ENCODE measurements at regions not wholly inside any gene's neighbourhood (a gene's known extent, or its start where the extent isn't known, plus 50 kb on each side); places are given as distances from the start of the nearest gene placed in this dataset.

DNA sequence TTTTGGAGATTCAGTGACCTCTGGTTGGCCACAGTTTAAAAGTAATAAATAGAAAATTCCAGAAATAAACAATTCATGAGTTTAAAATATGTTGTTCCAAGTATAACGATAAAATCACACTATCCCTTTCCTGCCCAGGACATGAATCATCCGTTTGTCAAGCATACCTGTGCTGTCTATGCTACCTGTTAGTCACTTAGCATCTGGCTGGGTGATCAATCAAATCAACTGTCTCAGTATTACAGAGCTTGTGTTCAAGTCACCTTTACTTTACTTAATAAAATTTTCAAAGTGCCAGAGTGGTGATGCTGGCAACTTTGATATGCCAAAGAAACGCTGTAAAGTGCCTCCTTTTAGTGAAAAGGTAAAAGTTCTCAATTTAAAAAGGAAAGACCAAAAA lies 979.5 kb upstream of the NDST4 start:
- Histone ChIP-seq H3K18ac (ENCODE audit: low read depth in 1 of 2, low read length in 2 of 2) (no peak overlapping the region), H3K14ac (ENCODE audit: low read length in 2 of 2) (no peak overlapping the region), H3K23ac (ENCODE audit: low read length in 2 of 2) (no peak overlapping the region), H2BK120ac (ENCODE audit: low read depth, low read length) (no peak overlapping the region), H2AFZ (ENCODE audit: low read depth, low read length) (no peak overlapping the region), H3K27ac (ENCODE audit: low read length, poor library complexity, severe bottlenecking) (no peak overlapping the region), H3K79me1 (replicated peaks; ENCODE audit: low read length, poor library complexity, severe bottlenecking) (no peaks in the 10 kb centered on the region), H3K27me3 (ENCODE audit: control insufficient read depth in 1 of 2, insufficient read depth in 1 of 2, low read length in 2 of 2) (no peaks in the 10 kb centered on the region), H2BK15ac (ENCODE audit: low read depth, poor library complexity, severe bottlenecking) (no peak overlapping the region), H3K4me2 (ENCODE audit: low read length, poor library complexity, severe bottlenecking) (no peak overlapping the region), H3K36me3 (ENCODE audit: control insufficient read depth in 1 of 2, insufficient read depth in 2 of 2, low read depth in 1 of 2, low read length in 2 of 2) (no peaks in the 10 kb centered on the region), H4K8ac (ENCODE audit: low read length) (no peak overlapping the region), H3K4ac (ENCODE audit: low read depth in 1 of 2, low read length in 2 of 2) (no peak overlapping the region), H4K91ac (ENCODE audit: low read length) (no peak overlapping the region), H3K9me3 (ENCODE audit: control insufficient read depth, low read length) (peaks cover 17% of the 10 kb centered on the region), H3K4me3 (ENCODE audit: insufficient read depth in 1 of 2, low read depth in 1 of 2, low read length in 2 of 2) (no peak overlapping the region), H2BK5ac (ENCODE audit: low read depth, low read length, poor library complexity, severe bottlenecking) (no peak overlapping the region), H2BK12ac (ENCODE audit: low read length in 2 of 2) (no peak overlapping the region), H3K4me1 (ENCODE audit: control insufficient read depth, insufficient read depth, low read depth, low read length) (no peaks in the 10 kb centered on the region), H3K9ac (ENCODE audit: low read length) (no peak overlapping the region), H2AK5ac (ENCODE audit: low read length, severe bottlenecking) (no peak overlapping the region)
- DNase-seq: no peak
- WGBS: 88% methylated on average over 3 of the region's 3 CpGs

DNA sequence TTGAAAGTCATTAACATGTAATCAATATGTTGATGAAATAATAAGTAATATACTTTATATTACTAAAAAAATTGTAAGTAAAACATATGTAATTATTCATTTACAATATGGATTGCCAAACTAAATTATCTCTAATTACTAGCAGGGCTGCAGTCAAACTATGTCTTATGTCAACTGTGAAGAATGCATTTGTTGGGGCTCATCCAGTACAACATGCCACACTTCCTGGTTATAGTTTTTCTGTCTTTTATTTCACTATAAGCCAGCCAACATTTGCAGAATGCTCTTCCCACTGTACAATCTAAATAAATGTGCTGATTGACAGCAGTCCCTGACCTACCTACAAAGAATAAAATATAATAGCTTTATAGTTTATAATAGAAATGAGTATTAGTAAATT lies 975.4 kb upstream of the NDST4 start:
- no peak overlapping the region for H3K27ac ChIP-seq (ENCODE audit: low read length, poor library complexity, severe bottlenecking)
- no peak overlapping the region for H3K23ac ChIP-seq (ENCODE audit: low read length in 2 of 2)
- H3K27me3 ChIP-seq (ENCODE audit: control insufficient read depth in 1 of 2, insufficient read depth in 1 of 2, low read length in 2 of 2): no peaks in the 10 kb centered on the region
- DNase-seq: peak; percentile 9
- H2AFZ ChIP-seq (ENCODE audit: low read depth, low read length): no peak overlapping the region
- H4K91ac ChIP-seq (ENCODE audit: low read length): no peak overlapping the region
- no peak overlapping the region for H3K9ac ChIP-seq (ENCODE audit: low read length)
- no peak overlapping the region for H3K4me2 ChIP-seq (ENCODE audit: low read length, poor library complexity, severe bottlenecking)
- H3K4me3 ChIP-seq (ENCODE audit: insufficient read depth in 1 of 2, low read depth in 1 of 2, low read length in 2 of 2): no peak overlapping the region
- no peak overlapping the region for H3K4ac ChIP-seq (ENCODE audit: low read depth in 1 of 2, low read length in 2 of 2)
- H3K14ac ChIP-seq (ENCODE audit: low read length in 2 of 2): no peak overlapping the region
- no peak overlapping the region for H4K8ac ChIP-seq (ENCODE audit: low read length)
- H3K4me1 ChIP-seq (ENCODE audit: control insufficient read depth, insufficient read depth, low read depth, low read length): no peaks in the 10 kb centered on the region
- no peak overlapping the region for H3K18ac ChIP-seq (ENCODE audit: low read depth in 1 of 2, low read length in 2 of 2)
- no peak overlapping the region for H2AK5ac ChIP-seq (ENCODE audit: low read length, severe bottlenecking)
- no peak overlapping the region for H2BK12ac ChIP-seq (ENCODE audit: low read length in 2 of 2)
- H3K36me3 ChIP-seq (ENCODE audit: control insufficient read depth in 1 of 2, insufficient read depth in 2 of 2, low read depth in 1 of 2, low read length in 2 of 2): no peaks in the 10 kb centered on the region
- H2BK5ac ChIP-seq (ENCODE audit: low read depth, low read length, poor library complexity, severe bottlenecking): no peak overlapping the region
- H2BK120ac ChIP-seq (ENCODE audit: low read depth, low read length): no peak overlapping the region
- no peaks in the 10 kb centered on the region for H3K79me1 ChIP-seq (replicated peaks; ENCODE audit: low read length, poor library complexity, severe bottlenecking)
- no peak overlapping the region for H2BK15ac ChIP-seq (ENCODE audit: low read depth, poor library complexity, severe bottlenecking)
- no peaks in the 10 kb centered on the region for H3K9me3 ChIP-seq (ENCODE audit: control insufficient read depth, low read length)

DNA sequence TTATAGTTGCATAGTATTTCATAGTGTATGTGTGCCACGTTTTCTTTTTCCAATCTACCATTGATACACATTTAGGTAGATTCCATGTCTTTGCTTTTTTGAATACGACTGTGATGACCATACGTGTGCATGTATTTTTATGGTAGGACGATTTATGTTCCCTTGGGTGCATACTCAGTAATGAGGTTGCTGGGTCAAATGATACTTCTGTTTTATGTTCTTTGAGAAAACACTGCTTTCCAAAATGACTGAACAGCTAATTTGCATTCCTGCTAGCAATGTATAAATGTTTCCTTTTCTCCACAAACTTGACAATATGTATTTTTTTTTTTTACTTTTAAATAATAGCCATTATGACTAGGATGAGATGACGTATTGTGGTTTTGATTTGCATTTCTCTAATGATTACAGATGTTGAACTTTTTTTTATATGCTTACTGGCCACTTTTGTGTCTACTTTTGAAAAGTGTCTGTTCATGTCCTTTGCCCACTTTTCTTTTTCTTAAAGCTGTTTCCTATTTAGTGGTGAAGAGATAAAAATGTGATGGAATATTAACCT lies 969.5 kb upstream of the NDST4 start:
- Histone ChIP-seq H3K4me2 (ENCODE audit: low read length, poor library complexity, severe bottlenecking) (no peak overlapping the region), H2BK12ac (ENCODE audit: low read length in 2 of 2) (no peak overlapping the region), H3K4ac (ENCODE audit: low read depth in 1 of 2, low read length in 2 of 2) (no peak overlapping the region), H3K36me3 (ENCODE audit: control insufficient read depth in 1 of 2, insufficient read depth in 2 of 2, low read depth in 1 of 2, low read length in 2 of 2) (no peaks in the 10 kb centered on the region), H3K4me1 (ENCODE audit: control insufficient read depth, insufficient read depth, low read depth, low read length) (no peaks in the 10 kb centered on the region), H2BK15ac (ENCODE audit: low read depth, poor library complexity, severe bottlenecking) (no peak overlapping the region), H4K8ac (ENCODE audit: low read length) (no peak overlapping the region), H3K9me3 (ENCODE audit: control insufficient read depth, low read length) (peaks cover 4% of the 10 kb centered on the region), H2AFZ (ENCODE audit: low read depth, low read length) (no peak overlapping the region), H3K27me3 (ENCODE audit: control insufficient read depth in 1 of 2, insufficient read depth in 1 of 2, low read length in 2 of 2) (no peaks in the 10 kb centered on the region), H3K14ac (ENCODE audit: low read length in 2 of 2) (no peak overlapping the region), H3K18ac (ENCODE audit: low read depth in 1 of 2, low read length in 2 of 2) (no peak overlapping the region), H3K23ac (ENCODE audit: low read length in 2 of 2) (no peak overlapping the region), H3K79me1 (replicated peaks; ENCODE audit: low read length, poor library complexity, severe bottlenecking) (no peaks in the 10 kb centered on the region), H2AK5ac (ENCODE audit: low read length, severe bottlenecking) (no peak overlapping the region), H2BK5ac (ENCODE audit: low read depth, low read length, poor library complexity, severe bottlenecking) (no peak overlapping the region), H3K27ac (ENCODE audit: low read length, poor library complexity, severe bottlenecking) (no peak overlapping the region), H3K9ac (ENCODE audit: low read length) (no peak overlapping the region), H3K4me3 (ENCODE audit: insufficient read depth in 1 of 2, low read depth in 1 of 2, low read length in 2 of 2) (no peak overlapping the region), H4K91ac (ENCODE audit: low read length) (no peak overlapping the region), H2BK120ac (ENCODE audit: low read depth, low read length) (no peak overlapping the region)
- 94% methylated on average over 4 of the region's 5 CpGs for WGBS
- no peak for DNase-seq

DNA sequence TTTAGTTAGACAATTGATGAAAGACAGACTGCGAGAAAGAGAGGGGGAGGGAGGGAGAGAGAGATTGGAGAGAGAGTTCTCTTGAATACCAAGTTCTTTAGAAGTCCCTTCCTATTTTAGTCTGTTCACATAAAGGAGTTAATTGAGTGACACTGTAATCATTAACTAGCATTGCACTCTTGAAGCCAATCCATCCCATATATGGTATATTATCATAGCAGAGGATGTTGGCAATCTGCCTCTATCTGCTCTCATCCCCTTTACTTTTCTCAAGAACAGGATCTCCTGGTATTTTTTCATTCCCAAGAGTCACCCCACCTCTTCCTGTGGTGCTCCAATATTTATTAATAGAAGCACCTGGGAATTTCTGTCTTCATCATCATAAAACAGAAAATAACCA lies 959.6 kb upstream of the NDST4 start:
- Histone ChIP-seq H3K4me2 (ENCODE audit: low read length, poor library complexity, severe bottlenecking) (no peak overlapping the region), H3K27ac (ENCODE audit: low read length, poor library complexity, severe bottlenecking) (no peak overlapping the region), H3K14ac (ENCODE audit: low read length in 2 of 2) (no peak overlapping the region), H3K27me3 (ENCODE audit: control insufficient read depth in 1 of 2, insufficient read depth in 1 of 2, low read length in 2 of 2) (no peaks in the 10 kb centered on the region), H3K4ac (ENCODE audit: low read depth in 1 of 2, low read length in 2 of 2) (no peak overlapping the region), H3K4me3 (ENCODE audit: insufficient read depth in 1 of 2, low read depth in 1 of 2, low read length in 2 of 2) (no peak overlapping the region), H3K36me3 (ENCODE audit: control insufficient read depth in 1 of 2, insufficient read depth in 2 of 2, low read depth in 1 of 2, low read length in 2 of 2) (no peaks in the 10 kb centered on the region), H3K9ac (ENCODE audit: low read length) (no peak overlapping the region), H3K4me1 (ENCODE audit: control insufficient read depth, insufficient read depth, low read depth, low read length) (no peaks in the 10 kb centered on the region), H2BK12ac (ENCODE audit: low read length in 2 of 2) (no peak overlapping the region), H3K18ac (ENCODE audit: low read depth in 1 of 2, low read length in 2 of 2) (no peak overlapping the region), H2BK5ac (ENCODE audit: low read depth, low read length, poor library complexity, severe bottlenecking) (no peak overlapping the region), H2AFZ (ENCODE audit: low read depth, low read length) (no peak overlapping the region), H2BK120ac (ENCODE audit: low read depth, low read length) (no peak overlapping the region), H4K91ac (ENCODE audit: low read length) (no peak overlapping the region), H3K23ac (ENCODE audit: low read length in 2 of 2) (no peak overlapping the region), H3K79me1 (replicated peaks; ENCODE audit: low read length, poor library complexity, severe bottlenecking) (no peaks in the 10 kb centered on the region), H2BK15ac (ENCODE audit: low read depth, poor library complexity, severe bottlenecking) (no peak overlapping the region), H2AK5ac (ENCODE audit: low read length, severe bottlenecking) (no peak overlapping the region), H4K8ac (ENCODE audit: low read length) (no peak overlapping the region), H3K9me3 (ENCODE audit: control insufficient read depth, low read length) (peaks cover 1% of the 10 kb centered on the region)
- 100% methylated on average over 1 of the region's 1 CpG for WGBS
- DNase-seq: no peak
